Activated gamma-delta T cell treated with Interleukin-2 at 50 U/mL for 16 hours (primary cell): ENCODE measurements at regions not wholly inside any gene's neighbourhood (a gene's known extent, or its start where the extent isn't known, plus 50 kb on each side); places are given as distances from the start of the nearest gene placed in this dataset.

Experiments
- DNase-seq: peaks from one replicate; pipeline ENCODE4 v3.0.0-alpha.2; 2020

DNA sequence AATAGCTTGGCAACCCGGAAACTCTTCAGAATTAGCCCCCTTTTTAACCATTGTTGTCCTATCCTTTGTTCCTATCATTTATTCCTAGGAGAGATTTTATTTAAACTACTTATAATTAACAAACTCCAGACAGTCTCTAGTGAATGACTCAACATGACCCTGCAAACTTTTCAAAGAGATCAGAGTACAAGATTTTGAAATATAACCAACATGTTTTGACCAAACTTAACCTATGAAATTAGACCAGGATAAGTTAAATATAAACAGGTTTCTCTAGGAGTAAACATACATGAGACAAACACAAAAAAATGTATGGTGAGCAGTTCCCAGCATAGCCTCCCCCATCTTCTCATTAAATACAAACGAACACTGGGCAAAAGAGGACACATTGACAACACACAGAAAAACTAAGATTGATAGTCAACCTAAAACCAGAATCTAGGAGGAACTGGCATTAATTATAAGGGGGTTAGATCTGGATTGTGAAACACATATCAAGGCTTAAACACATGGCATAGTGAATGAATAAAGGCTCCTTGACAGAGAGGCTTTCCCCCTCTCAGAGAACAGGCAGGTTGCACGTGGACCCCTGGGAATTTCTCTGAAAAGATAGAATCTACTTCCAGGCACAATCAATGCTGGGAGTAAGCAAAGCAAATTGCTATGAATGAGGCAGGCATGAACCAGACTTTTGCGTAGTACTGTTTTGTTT lies 284.1 kb downstream of the IRS1 start:
- no peak for DNase-seq

DNA sequence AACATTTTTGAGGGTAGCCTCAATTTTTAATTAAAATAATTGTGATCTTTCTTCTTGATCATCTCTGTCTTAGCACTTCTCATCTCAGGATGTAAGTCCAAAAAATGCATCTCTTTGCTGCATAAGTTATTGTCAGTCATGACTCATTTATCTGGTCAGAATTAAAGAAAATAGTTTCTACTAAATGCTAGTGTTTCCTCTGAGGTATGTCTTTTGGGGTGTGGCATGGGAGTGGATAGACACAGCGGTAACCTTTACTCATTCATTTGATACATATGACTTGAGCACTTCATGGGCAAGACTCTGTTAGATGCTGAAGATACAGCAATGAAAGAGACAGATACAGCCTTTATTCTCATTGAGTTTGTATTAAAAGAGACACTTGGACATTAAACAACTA lies 284.7 kb downstream of the IRS1 start:
- DNase-seq: no peak

GRCh38 chr2:226511311-226511710 lies 288.3 kb downstream of the IRS1 start:
- no peak for DNase-seq

DNA sequence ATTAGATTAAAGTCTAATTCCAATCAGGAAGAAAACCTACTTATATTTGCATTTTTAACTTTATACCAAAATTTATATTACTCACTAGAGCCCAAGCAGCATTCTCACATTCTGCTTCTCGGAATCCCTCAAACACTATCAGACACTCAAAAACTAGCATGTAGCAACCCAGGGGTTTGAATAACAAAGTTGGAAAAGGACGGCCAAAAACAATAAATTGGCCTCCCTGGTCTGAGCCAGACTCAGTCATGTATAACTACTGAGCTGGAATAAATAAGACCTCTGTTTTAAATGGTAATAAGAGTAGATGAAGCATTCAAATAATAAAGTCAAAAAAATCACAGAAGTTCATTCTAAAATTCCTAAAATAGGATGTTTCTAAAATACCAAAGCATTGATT lies 290.9 kb downstream of the IRS1 start:
- DNase-seq: no peak

DNA sequence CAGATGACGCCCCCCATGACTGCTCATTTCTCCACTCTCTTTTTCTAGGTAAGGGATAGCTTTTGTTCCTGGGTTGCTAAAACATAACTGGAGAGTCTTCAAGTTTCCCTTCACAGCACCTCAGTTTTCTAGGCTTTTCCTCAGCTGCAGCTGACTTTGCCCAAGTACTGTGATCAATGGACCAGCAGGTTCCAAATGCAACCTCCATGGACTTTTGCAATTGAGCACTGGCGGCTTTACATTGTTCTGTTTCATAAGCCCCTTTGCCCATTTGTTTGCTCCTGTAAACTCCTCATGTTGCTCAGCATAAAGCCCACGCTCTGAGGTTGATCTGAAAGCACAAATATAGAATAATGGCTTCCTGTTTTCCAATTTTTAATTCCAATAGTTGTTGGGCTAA lies 291.6 kb downstream of the IRS1 start:
- DNase-seq: no peak

DNA sequence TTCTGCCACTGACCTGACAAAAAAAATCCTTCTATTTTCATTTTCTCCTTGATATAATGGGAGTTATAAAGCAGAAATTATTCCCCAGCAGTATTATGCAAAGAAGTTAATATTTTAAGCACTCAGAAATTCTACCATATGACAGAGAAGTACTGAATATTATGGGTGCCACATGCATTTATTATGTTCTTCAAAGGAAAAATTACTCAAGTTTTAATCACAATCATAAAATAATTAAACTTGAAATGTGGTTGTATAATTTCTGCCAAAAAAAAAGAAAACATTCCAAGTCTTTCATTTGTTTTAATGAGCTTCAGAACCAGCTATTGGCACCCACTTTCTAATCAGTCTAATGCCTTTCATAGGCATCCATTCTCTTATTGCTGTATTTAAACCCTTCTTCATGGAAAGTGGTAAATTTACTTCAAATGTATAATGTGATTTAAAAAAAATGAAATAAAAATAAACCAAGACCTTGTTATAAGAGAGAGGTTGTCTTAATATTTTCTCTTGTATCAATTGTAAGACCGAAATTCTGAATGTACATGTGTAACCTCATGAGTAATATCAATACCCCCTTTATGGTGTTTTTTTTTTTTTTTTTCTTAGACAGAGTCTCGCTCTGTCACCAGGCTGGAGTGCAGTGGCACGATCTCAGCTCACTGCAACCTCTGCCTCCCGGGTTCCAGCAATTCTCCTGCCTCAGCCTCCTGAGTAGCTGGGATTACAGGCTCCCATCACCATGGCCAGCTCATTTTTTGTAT lies 302.3 kb downstream of the IRS1 start:
- DNase-seq: no peak

GRCh38 chr2:226496273-226496550 lies 303.4 kb downstream of the IRS1 start:
- no peak for DNase-seq

GRCh38 chr2:226495466-226496272 lies 304.0 kb downstream of the IRS1 start:
- DNase-seq: no peak

DNA sequence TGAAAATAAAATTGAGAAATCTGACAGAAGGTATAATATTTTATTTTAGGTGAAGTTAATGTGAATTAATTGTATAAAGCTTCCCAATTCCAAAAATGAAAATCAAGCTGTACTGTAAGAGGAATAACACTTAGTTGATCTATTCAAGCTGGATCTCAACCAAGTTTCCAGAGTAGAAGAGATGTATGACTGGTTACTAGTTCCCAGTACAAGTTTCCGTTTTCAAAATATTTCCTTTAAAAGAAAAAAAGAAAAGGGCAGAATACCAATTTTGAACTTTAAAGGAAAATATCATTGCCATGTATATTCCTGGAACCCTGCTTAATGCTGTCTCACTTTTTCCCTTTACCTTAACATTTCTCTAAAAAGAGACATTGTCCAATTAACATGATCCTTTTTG lies 308.5 kb downstream of the IRS1 start:
- no peak for DNase-seq

- DNase-seq: no peak
Measured at GRCh38 chr2:226489775-226490541, 309.7 kb downstream of the IRS1 start.

GRCh38 chr2:226488034-226488433 lies 311.6 kb downstream of the IRS1 start:
- no peak for DNase-seq

GRCh38 chr2:226487573-226487972 lies 312.0 kb downstream of the IRS1 start:
- DNase-seq: no peak

DNA sequence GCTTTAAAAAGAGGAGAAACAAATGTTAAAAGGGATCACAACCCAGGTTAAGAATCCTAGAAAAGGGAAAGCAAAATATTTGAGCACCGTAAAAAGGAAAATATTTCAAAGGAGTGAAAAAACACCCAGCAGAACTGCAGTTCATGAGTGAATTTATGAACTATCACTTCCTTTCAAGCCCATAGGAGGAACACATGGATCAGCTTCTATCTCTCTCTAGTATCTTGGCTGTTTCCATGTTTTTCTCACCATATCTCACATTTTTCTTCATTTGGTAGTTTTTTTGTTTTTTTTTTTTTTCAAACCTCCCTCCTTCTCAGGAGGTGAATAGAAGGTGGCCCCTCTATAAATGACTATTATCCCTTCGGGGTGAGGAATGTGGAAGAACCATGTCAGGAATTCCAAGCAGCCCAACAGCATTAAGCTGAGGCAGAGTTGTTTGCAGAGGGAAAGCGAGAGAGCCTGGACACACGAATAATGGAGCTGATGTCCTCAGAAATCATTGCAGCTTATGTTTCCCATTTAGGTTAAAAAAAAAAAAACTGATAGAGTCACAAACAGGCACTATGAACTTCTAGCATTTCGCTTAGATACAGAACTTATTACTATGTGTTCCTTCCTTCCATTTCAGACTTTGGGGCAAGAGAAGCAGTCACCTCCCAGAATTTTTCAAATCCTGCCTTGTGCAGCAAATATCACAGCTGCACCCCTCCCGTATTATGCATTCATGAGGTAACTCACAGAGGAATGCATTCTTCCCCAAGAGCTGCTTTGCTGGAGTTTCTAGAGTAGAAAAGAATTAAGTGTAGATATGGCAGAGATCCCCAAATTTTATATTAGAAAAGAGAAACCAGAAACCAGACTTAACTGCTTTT lies 315.6 kb downstream of the IRS1 start:
- no peak for DNase-seq

DNA sequence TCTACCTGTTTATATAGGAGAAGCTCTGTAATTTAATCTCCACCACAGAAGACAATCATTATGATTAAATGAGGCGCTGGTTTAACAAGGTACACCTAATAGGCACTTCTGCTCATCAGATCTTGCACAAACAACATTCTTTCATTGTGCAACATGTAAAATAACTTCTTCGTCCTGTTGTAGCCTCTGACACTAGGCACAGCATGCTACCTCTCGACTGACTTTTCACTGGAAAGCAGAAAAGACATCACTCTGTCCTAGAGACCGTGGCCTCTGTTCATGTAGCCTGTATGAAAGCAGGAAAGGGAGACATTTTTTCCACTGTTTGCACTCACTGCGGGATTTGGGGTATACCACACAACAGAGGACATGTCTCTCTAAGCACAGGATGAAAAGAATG lies 316.5 kb downstream of the IRS1 start:
- no peak for DNase-seq

DNA sequence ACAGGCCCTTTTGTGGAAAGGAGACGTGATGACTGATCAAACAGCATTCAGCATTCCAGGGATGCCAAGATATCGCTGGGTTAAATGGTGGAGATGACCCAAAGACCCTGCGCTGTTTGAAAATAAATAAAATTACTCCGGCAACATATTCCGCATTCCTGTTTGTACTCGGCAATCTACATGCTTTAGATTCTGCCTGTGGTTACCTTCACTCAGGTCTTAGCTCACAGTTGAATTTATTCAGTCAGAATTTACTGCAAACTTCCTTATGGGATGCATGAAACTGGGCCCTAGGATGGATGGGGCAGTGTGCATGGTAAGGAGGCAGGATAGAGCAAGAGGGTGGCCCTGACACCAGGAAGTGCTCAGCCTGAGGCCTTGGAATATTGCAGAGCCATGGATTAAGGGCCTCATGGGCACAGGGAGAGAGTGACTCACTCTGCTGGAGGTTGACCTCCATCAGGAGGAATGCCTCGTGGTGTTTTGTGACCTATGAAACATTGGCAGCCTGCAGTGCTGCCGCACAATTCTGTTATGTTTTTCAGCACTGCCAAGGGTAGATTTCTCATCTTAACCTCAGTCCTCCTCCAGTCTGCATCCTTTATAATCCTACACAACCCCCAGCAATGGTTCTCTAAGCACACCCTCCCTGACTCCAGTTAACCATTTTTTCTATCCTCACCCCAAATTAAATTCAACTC lies 321.4 kb downstream of the IRS1 start:
- no peak for DNase-seq

DNA sequence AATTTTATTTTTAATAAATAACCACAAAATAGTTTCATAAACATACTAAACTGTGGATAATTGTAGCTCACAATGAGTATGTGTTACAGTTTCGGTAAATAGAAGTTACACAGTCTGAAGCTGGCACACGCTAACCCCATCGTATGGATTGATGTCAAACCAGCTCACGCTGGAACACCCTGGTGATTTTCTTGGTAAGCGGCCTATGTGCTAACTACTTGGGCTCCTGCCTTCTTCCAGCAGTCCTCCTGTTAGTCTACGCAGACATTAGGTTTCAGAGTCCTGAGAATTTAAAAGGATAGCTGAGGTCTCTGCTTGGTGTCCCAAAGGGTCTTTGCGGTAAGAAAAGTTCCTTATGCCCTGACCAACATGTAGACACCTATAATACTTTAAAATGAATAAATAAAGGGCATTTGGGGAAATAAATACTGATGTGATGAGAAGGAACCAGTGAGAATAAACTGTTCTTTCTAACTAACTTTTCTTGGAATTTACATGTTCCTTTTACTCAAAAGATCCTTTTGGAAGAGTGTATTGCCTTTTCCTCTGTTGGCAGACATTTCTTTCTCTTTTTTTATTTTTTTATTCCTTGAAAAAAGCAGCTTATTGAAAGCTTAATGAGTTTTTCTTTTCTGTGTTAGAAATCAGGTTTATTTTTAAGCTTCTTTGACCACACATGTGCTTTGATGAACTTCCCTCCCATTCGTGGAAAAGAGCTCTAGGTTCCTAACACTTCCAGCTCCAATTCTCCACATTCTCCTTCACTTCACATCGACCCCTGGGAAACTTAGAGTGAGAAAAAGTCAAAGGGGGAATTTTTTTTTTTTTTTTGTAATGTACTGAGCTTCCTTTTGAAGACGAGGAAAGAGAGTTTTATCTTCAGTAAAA lies 322.2 kb downstream of the IRS1 start:
- DNase-seq: no peak

- DNase-seq: no peak
Measured at GRCh38 chr2:226475650-226476049, 324.0 kb downstream of the IRS1 start.

GRCh38 chr2:226474131-226474530 lies 325.5 kb downstream of the IRS1 start:
- no peak for DNase-seq

GRCh38 chr2:226471987-226472470 lies 327.6 kb downstream of the IRS1 start:
- no peak for DNase-seq

DNA sequence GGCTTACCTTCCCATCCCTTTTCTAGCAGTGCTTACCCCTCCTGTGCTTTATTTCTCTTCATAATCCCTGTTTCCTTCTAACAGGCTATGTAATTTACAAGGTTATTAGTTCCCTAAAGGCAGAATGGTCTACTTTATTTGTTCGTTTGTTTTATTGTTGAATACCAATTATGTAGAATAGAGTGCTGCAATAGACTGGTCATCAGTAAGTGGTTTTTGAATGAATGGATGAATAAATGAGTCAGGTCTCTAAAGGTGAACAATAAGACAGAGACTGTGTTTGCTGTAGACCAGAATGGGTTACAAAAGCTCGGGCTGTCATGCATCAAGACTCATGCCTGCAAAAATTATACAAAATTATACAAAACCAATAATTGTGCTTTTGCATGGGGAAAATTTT lies 332.0 kb downstream of the IRS1 start:
- DNase-seq: no peak
